ENCODE measurements at regions not wholly inside any gene's neighbourhood (a gene's known extent, or its start where the extent isn't known, plus 50 kb on each side); places are given as distances from the start of the nearest gene placed in this dataset.

GRCh38 chr4:102427371-102427998 lies 73.7 kb upstream of the NFKB1 start:
- no peaks in the 10 kb centered on the region for H3K36me3 ChIP-seq (ENCODE audit: control insufficient read depth in 2 of 4, insufficient read depth in 4 of 4, low read length in 3 of 4)
- H3K23me2 ChIP-seq (ENCODE audit: low read depth, low read length): peaks cover 2% of the 10 kb centered on the region; the same call in 1 of the 2 replicates
- H2BK15ac ChIP-seq (ENCODE audit: low read length): no peak overlapping the region
- no peaks in the 10 kb centered on the region for H3K79me1 ChIP-seq (ENCODE audit: low read depth, low read length)
- H3K4me3 ChIP-seq (ENCODE audit: extremely low read depth in 1 of 4, insufficient read depth in 2 of 4, low read depth in 3 of 4, low read length in 4 of 4): no peak overlapping the region
- no peak overlapping the region for H3K4me2 ChIP-seq (ENCODE audit: insufficient read depth in 1 of 2, low read depth in 2 of 2, low read length in 2 of 2)
- H2AK5ac ChIP-seq (ENCODE audit: low read depth, low read length): no peak overlapping the region
- no peak overlapping the region for H2BK120ac ChIP-seq (replicated peaks; ENCODE audit: low read depth, low read length)
- ChIA-PET POLR2A (ENCODE audit: partially characterized antibody) (no interaction called here), CTCF (ENCODE audit: partially characterized antibody) (interaction anchor here (0.8 kb wide), 1 partner anchor 605 kb away, joined by 6 read pairs; no protein-coding TSS in a partner anchor)
- no peak overlapping the region for H3K23ac ChIP-seq (ENCODE audit: insufficient read length)
- no peaks in the 10 kb centered on the region for H3K4me1 ChIP-seq (replicated peaks in 1 of 4; ENCODE audit: control insufficient read depth in 3 of 4, insufficient read depth in 4 of 4, low read length in 3 of 4)
- no peaks in the 10 kb centered on the region for H3K27me3 ChIP-seq (replicated peaks in 1 of 4; ENCODE audit: control insufficient read depth in 3 of 4, extremely low read depth in 1 of 4, insufficient read depth in 3 of 4, low read length in 3 of 4)
- H3K14ac ChIP-seq (ENCODE audit: insufficient read length): no peak overlapping the region
- H3K79me2 ChIP-seq (ENCODE audit: control insufficient read depth in 1 of 2, insufficient read depth in 2 of 2, low read length in 2 of 2): no peaks in the 10 kb centered on the region
- H3K18ac ChIP-seq (ENCODE audit: extremely low read depth, low read length): no peak overlapping the region
- H3K9ac ChIP-seq (replicated peaks in 1 of 4; ENCODE audit: extremely low read depth in 1 of 4, low read depth in 3 of 4, low read length in 3 of 4): no peak overlapping the region
- no peak overlapping the region for H2BK12ac ChIP-seq (ENCODE audit: low read depth, low read length)
- no peak overlapping the region for H4K5ac ChIP-seq (ENCODE audit: insufficient read length, low read depth, low read length)
- no peaks in the 10 kb centered on the region; a peak in 1 of 4 replicates for H3K9me3 ChIP-seq (ENCODE audit: insufficient read depth in 2 of 2, low read depth in 1 of 2, low read length in 1 of 2)
- 90% methylated on average over 3 of the region's 3 CpGs; no CpG with 5 or more reads in 1 of the 2 experiments for WGBS, 2 experiments (ENCODE audit: extremely low coverage in 1 of 2, insufficient coverage in 1 of 2, insufficient read length in 1 of 2, insufficient replicate concordance in 2 of 2, low coverage in 1 of 2, low lambda C conversion rate in 2 of 2, missing lambda C conversion rate in 1 of 2)
- H3K4ac ChIP-seq (replicated peaks; ENCODE audit: insufficient read length, low read depth, low read length): no peak overlapping the region
- no peak overlapping the region for H2BK20ac ChIP-seq (ENCODE audit: low read length)
- no peak overlapping the region for H3K56ac ChIP-seq (replicated peaks; ENCODE audit: insufficient read length, low read depth, low read length)
- TF ChIP-seq SP4 (IDR thresholded peaks at IDR 0.05; ENCODE audit: low read length) (no peak), CREB1 (IDR thresholded peaks at IDR 0.05) (no peak), RFX5 (IDR thresholded peaks at IDR 0.05; ENCODE audit: borderline replicate concordance, low read depth, low read length) (no peak)
- no peak for FAIRE-seq
- H2BK5ac ChIP-seq (ENCODE audit: low read depth, low read length): no peak overlapping the region
- H3K27ac ChIP-seq (ENCODE audit: low read depth, low read length): no peak overlapping the region
- no peak overlapping the region for H2AFZ ChIP-seq (ENCODE audit: low read length)
- H4K8ac ChIP-seq (ENCODE audit: extremely low read depth, insufficient read depth, low read length): no peak overlapping the region
- no peak overlapping the region for H4K91ac ChIP-seq (replicated peaks; ENCODE audit: insufficient read length, low read length)
- DNase-seq (ENCODE audit: low read depth in 1 of 2, low spot score in 2 of 2): no peak
- no peaks in the 10 kb centered on the region for H4K20me1 ChIP-seq (replicated peaks in 1 of 2; ENCODE audit: control insufficient read depth in 1 of 2, insufficient read depth in 2 of 2, low read length in 2 of 2)

Data from H1 (cell line).